ENCODE measurements at regions not wholly inside any gene's neighbourhood (a gene's known extent, or its start where the extent isn't known, plus 50 kb on each side); places are given as distances from the start of the nearest gene placed in this dataset.
A peak's percentile ranks its signal among the peaks of the same experiment; 100 is the strongest.

DNA sequence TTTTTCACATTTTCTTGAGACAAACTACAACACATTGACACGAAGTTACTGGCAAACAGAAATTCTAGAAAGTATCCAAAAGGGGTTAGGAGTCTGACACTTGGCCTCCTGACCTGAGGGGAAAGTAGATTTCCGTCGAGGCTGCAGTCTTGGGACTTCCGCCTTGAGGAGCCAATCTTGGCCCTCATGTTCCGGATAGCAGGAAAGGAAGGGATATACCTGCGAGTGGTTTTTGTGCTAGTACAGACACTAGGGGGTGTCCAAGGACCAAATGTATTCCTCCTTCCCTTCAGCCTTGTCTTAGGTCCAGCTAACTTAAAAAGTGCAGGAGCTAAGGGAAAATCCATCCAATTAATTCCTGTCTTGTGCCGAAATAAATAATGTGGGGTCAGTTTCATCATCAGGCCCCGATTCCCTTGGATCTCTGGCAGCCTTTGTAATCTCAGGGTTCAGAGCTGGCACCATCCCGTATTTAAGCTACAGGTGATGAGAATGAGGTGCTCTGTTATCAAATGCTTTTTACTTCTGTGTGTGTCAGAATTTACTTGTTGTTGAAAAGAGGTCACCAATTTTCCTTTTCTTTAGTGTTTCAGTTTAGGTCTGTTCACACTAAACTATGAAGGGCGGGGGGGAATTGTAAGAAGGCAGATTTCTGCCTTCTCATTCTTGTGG lies 330.2 kb upstream of the FANCL start:
- no peak overlapping the region for H2AFZ ChIP-seq (ENCODE audit: low read depth, low read length)
- H3K4me2 ChIP-seq (ENCODE audit: insufficient read depth, low read length) = no peak overlapping the region

DNA sequence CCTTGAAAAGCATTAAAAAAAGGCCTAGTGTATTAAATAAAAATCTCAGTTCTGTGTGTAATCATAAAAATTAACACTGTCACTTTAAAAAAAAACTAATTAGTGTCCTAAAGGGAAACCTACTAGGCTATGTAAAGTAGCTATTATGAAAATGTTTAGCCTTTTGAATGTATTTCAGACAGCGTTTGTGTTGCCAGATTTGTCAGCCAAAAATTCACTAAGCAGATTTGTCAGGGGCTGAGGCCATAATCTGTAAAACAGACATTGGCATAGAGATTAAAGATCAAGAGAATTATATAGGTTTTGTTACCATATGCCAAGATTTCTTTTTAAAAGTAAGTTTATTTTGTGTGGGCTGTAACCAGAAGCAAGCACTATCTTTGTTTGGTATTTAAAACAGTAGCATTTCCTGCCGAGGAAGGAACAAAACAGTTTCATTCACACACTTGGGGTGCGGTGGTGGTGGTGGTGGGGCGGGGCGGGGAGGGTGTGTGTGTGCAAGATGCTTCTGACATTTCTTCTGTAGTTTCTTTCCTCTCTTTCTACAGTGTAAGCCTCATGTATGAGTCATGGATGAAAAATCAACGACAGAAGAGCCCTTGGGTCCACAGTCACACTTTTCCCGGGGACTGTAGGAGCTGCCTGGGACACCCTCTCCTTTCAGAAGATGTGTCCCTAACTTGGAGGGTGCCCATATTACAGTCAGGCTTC lies 328.5 kb upstream of the FANCL start:
- no peak overlapping the region for H3K27ac ChIP-seq (ENCODE audit: low read length)
- ATAC-seq (ENCODE audit: insufficient read depth, low read depth) (no peak), DNase-seq (no peak)
- no peaks in the 10 kb centered on the region for H3K27me3 ChIP-seq (ENCODE audit: insufficient read depth, low read length, poor library complexity)
- no peak overlapping the region for H3K4me2 ChIP-seq (ENCODE audit: insufficient read depth, low read length)
- H3K9me3 ChIP-seq (ENCODE audit: insufficient read depth, low read length, severe bottlenecking) = no peaks in the 10 kb centered on the region
- H3K79me2 ChIP-seq (ENCODE audit: insufficient read depth, low read length) = no peaks in the 10 kb centered on the region
- TF ChIP-seq EZH2 (IDR thresholded peaks at IDR 0.05; ENCODE audit: borderline replicate concordance, low read depth, low read length, severe bottlenecking) = no peak
- TF ChIP-seq, protein P1, sequence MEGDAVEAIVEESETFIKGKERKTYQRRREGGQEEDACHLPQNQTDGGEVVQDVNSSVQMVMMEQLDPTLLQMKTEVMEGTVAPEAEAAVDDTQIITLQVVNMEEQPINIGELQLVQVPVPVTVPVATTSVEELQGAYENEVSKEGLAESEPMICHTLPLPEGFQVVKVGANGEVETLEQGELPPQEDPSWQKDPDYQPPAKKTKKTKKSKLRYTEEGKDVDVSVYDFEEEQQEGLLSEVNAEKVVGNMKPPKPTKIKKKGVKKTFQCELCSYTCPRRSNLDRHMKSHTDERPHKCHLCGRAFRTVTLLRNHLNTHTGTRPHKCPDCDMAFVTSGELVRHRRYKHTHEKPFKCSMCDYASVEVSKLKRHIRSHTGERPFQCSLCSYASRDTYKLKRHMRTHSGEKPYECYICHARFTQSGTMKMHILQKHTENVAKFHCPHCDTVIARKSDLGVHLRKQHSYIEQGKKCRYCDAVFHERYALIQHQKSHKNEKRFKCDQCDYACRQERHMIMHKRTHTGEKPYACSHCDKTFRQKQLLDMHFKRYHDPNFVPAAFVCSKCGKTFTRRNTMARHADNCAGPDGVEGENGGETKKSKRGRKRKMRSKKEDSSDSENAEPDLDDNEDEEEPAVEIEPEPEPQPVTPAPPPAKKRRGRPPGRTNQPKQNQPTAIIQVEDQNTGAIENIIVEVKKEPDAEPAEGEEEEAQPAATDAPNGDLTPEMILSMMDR (IDR thresholded peaks at IDR 0.05; ENCODE audit: borderline replicate concordance, extremely low read depth, low read length, poor library complexity, severe bottlenecking) = no peak
- H3K4me3 ChIP-seq (ENCODE audit: low read depth in 1 of 2, low read length in 2 of 2) = no peak overlapping the region
- H4K20me1 ChIP-seq (ENCODE audit: insufficient read depth, low read length) = no peaks in the 10 kb centered on the region
- no peak overlapping the region for H2AFZ ChIP-seq (ENCODE audit: low read depth, low read length)
- H3K9ac ChIP-seq (ENCODE audit: low read depth, low read length) = no peak overlapping the region
- no peaks in the 10 kb centered on the region for H3K4me1 ChIP-seq (ENCODE audit: insufficient read depth, low read length)
- H3K36me3 ChIP-seq (ENCODE audit: insufficient read depth, low read length) = no peaks in the 10 kb centered on the region

More for the DNA sequence above, 330.2 kb upstream of the FANCL start:
- H3K9me3 ChIP-seq (ENCODE audit: insufficient read depth, low read length, severe bottlenecking) = no peaks in the 10 kb centered on the region
- H3K36me3 ChIP-seq (ENCODE audit: insufficient read depth, low read length) = no peaks in the 10 kb centered on the region
- no peaks in the 10 kb centered on the region for H3K4me1 ChIP-seq (ENCODE audit: insufficient read depth, low read length)
- no peaks in the 10 kb centered on the region for H3K79me2 ChIP-seq (ENCODE audit: insufficient read depth, low read length)
- no peak overlapping the region for H3K27ac ChIP-seq (ENCODE audit: low read length)
- peaks cover 5% of the 10 kb centered on the region for H3K27me3 ChIP-seq (ENCODE audit: insufficient read depth, low read length, poor library complexity)
- DNase-seq (peak; percentile 10), ATAC-seq (ENCODE audit: insufficient read depth, low read depth) (peak; percentile 58; the same call in 2 of the 3 replicates)
- no peak overlapping the region for H3K4me3 ChIP-seq (ENCODE audit: low read depth in 1 of 2, low read length in 2 of 2)
- no peak for TF ChIP-seq EZH2 (IDR thresholded peaks at IDR 0.05; ENCODE audit: borderline replicate concordance, low read depth, low read length, severe bottlenecking)
- TF ChIP-seq, protein P1 (IDR thresholded peaks at IDR 0.05; ENCODE audit: borderline replicate concordance, extremely low read depth, low read length, poor library complexity, severe bottlenecking) = peak; percentile 67
- no peaks in the 10 kb centered on the region for H4K20me1 ChIP-seq (ENCODE audit: insufficient read depth, low read length)
- no peak overlapping the region for H3K9ac ChIP-seq (ENCODE audit: low read depth, low read length)

DNA sequence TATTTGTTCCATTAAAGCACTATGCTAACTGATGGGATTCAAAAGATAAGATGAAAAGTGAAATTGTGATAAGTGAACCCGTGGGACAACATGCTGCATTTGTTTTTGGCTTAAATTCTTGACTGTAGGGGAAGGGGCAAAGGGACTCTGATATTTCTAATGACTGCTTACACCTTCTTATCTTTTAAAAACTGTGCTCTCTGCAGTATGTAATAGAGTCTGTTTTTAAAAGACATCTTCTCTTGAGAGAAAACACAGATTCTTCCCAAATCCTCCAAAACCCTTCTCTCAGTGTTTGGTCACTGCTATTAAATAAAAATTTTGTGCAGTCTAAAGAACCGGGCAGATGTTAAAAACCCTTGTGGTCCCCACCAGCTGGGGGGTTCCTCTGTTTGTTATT lies 327.8 kb upstream of the FANCL start:
- Histone ChIP-seq H4K20me1 (ENCODE audit: insufficient read depth, low read length) (no peaks in the 10 kb centered on the region), H3K36me3 (ENCODE audit: insufficient read depth, low read length) (no peaks in the 10 kb centered on the region), H3K27me3 (ENCODE audit: insufficient read depth, low read length, poor library complexity) (no peaks in the 10 kb centered on the region), H3K4me3 (ENCODE audit: low read depth in 1 of 2, low read length in 2 of 2) (no peak overlapping the region), H3K4me2 (ENCODE audit: insufficient read depth, low read length) (no peak overlapping the region), H3K9me3 (ENCODE audit: insufficient read depth, low read length, severe bottlenecking) (no peaks in the 10 kb centered on the region), H3K79me2 (ENCODE audit: insufficient read depth, low read length) (no peaks in the 10 kb centered on the region), H3K9ac (ENCODE audit: low read depth, low read length) (no peak overlapping the region), H3K4me1 (ENCODE audit: insufficient read depth, low read length) (no peaks in the 10 kb centered on the region), H2AFZ (ENCODE audit: low read depth, low read length) (no peak overlapping the region), H3K27ac (ENCODE audit: low read length) (no peak overlapping the region)
- no peak for TF ChIP-seq EZH2 (IDR thresholded peaks at IDR 0.05; ENCODE audit: borderline replicate concordance, low read depth, low read length, severe bottlenecking)
- TF ChIP-seq, protein P1 (IDR thresholded peaks at IDR 0.05; ENCODE audit: borderline replicate concordance, extremely low read depth, low read length, poor library complexity, severe bottlenecking) = no peak
- ATAC-seq (ENCODE audit: insufficient read depth, low read depth) (no peak), DNase-seq (no peak)
